ENCODE measurements at regions not wholly inside any gene's neighbourhood (a gene's known extent, or its start where the extent isn't known, plus 50 kb on each side); places are given as distances from the start of the nearest gene placed in this dataset.

DNA sequence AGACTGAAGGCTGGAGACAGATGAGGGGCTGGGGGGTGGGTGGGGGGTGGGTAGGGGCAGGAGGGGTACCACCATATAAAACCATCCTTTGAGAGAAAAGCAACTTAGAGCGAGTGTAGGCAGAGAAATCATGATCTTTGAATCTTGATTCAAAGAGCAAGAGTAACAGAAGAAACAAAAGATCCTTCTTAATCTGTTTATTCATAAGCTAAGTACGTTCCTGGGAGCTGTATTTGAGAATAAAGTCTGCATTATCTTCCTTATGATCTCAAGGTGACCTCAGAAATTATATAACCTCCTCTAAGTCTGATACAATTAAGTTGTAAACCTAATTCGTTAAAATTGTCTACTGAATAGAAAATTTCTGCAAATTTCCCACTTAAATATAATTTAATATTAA is 558.8 kb downstream of the NR2F1-AS1 start:
- TF ChIP-seq, protein P1, sequence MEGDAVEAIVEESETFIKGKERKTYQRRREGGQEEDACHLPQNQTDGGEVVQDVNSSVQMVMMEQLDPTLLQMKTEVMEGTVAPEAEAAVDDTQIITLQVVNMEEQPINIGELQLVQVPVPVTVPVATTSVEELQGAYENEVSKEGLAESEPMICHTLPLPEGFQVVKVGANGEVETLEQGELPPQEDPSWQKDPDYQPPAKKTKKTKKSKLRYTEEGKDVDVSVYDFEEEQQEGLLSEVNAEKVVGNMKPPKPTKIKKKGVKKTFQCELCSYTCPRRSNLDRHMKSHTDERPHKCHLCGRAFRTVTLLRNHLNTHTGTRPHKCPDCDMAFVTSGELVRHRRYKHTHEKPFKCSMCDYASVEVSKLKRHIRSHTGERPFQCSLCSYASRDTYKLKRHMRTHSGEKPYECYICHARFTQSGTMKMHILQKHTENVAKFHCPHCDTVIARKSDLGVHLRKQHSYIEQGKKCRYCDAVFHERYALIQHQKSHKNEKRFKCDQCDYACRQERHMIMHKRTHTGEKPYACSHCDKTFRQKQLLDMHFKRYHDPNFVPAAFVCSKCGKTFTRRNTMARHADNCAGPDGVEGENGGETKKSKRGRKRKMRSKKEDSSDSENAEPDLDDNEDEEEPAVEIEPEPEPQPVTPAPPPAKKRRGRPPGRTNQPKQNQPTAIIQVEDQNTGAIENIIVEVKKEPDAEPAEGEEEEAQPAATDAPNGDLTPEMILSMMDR (IDR thresholded peaks at IDR 0.05): no peak
- no peak for DNase-seq
- H3K4me3 ChIP-seq (ENCODE audit: low read length): no peak overlapping the region
- no CpG with 5 or more reads among the region's 3 CpGs for WGBS (ENCODE audit: insufficient coverage)
- no peaks in the 10 kb centered on the region for H3K4me1 Mint-ChIP-seq
- H3K27me3 Mint-ChIP-seq (ENCODE audit: low read depth in 2 of 2): no peaks in the 10 kb centered on the region
- no peak overlapping the region for H3K27ac Mint-ChIP-seq
- H3K27ac ChIP-seq (ENCODE audit: low read length): no peak overlapping the region
- H3K9me3 Mint-ChIP-seq: peaks cover 13 to 14% of the 10 kb centered on the region in 2 donors
- H3K36me3 Mint-ChIP-seq: no peaks in the 10 kb centered on the region
- H3K36me3 ChIP-seq (ENCODE audit: control insufficient read depth, insufficient read depth, low read length): no peaks in the 10 kb centered on the region
- H3K4me1 ChIP-seq (ENCODE audit: control insufficient read depth, insufficient read depth, low read length): no peaks in the 10 kb centered on the region
- no peaks in the 10 kb centered on the region for H3K27me3 ChIP-seq (ENCODE audit: control insufficient read depth, insufficient read depth, low read length)
- intact Hi-C loops (cut with micrococcal nuclease): no loop called here
- no peak overlapping the region for H3K4me3 Mint-ChIP-seq
- no peaks in the 10 kb centered on the region for H3K9me3 ChIP-seq (ENCODE audit: control insufficient read depth, insufficient read depth, low read length)
- no peak for ATAC-seq

- Histone ChIP-seq H3K27ac (ENCODE audit: low read length) (no peak overlapping the region), H3K27me3 (ENCODE audit: control insufficient read depth, insufficient read depth, low read length) (no peaks in the 10 kb centered on the region), H3K4me3 (ENCODE audit: low read length) (no peak overlapping the region), H3K9me3 (ENCODE audit: control insufficient read depth, insufficient read depth, low read length) (no peaks in the 10 kb centered on the region), H3K4me1 (ENCODE audit: control insufficient read depth, insufficient read depth, low read length) (no peaks in the 10 kb centered on the region), H3K36me3 (ENCODE audit: control insufficient read depth, insufficient read depth, low read length) (no peaks in the 10 kb centered on the region)
- intact Hi-C loops (cut with micrococcal nuclease): no loop called here
- Mint-ChIP-seq H3K4me3 (no peak overlapping the region), H3K4me1 (no peaks in the 10 kb centered on the region), H3K36me3 (no peaks in the 10 kb centered on the region), H3K27me3 (ENCODE audit: low read depth in 2 of 2) (no peaks in the 10 kb centered on the region), H3K27ac (no peak overlapping the region), H3K9me3 (peaks cover 13 to 15% of the 10 kb centered on the region in 2 donors)
- ATAC-seq (no peak), DNase-seq (no peak)
- TF ChIP-seq, protein P1 (IDR thresholded peaks at IDR 0.05): no peak
- 67% methylated on average over 2 of the region's 2 CpGs for WGBS (ENCODE audit: insufficient coverage)
These were observed 561.1 kb downstream of the NR2F1-AS1 start for GRCh38 chr5:93019896-93020295.

DNA sequence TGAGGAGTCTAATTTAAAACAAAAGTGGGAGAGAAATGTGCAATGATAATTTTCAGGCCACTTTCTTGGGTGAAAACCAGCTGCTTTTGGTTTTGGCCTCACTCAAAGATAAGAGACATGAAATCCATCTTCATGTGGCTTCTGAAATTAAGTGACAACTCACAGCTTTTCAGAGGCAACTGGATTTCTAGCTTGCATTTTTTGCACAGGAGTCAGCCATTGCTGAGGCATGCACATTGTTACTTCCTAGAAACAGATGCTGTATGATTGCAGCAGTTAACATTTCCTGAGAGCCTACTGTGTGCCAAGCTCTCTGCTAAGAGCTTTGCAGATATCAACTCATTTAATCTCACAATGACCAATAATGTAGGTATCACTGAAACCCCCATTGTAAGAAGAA is 562.6 kb downstream of the NR2F1-AS1 start:
- intact Hi-C loops (cut with micrococcal nuclease): no loop called here
- no peak overlapping the region for H3K4me3 Mint-ChIP-seq

GRCh38 chr5:93017849-93018248 is 563.2 kb downstream of the NR2F1-AS1 start:
- Histone ChIP-seq H3K9me3 (ENCODE audit: control insufficient read depth, insufficient read depth, low read length) (no peaks in the 10 kb centered on the region), H3K36me3 (ENCODE audit: control insufficient read depth, insufficient read depth, low read length) (no peaks in the 10 kb centered on the region), H3K27ac (ENCODE audit: low read length) (no peak overlapping the region), H3K27me3 (ENCODE audit: control insufficient read depth, insufficient read depth, low read length) (no peaks in the 10 kb centered on the region), H3K4me3 (ENCODE audit: low read length) (no peak overlapping the region), H3K4me1 (ENCODE audit: control insufficient read depth, insufficient read depth, low read length) (no peaks in the 10 kb centered on the region)
- H3K4me1 Mint-ChIP-seq: no peaks in the 10 kb centered on the region
- peaks cover 2 to 18% of the 10 kb centered on the region in 2 donors for H3K9me3 Mint-ChIP-seq
- WGBS (ENCODE audit: insufficient coverage): 94% methylated on average over 2 of the region's 2 CpGs
- DNase-seq (no peak), ATAC-seq (no peak)
- H3K27me3 Mint-ChIP-seq (ENCODE audit: low read depth in 2 of 2): no peaks in the 10 kb centered on the region
- TF ChIP-seq, protein P1 (IDR thresholded peaks at IDR 0.05): no peak
- no peak overlapping the region for H3K4me3 Mint-ChIP-seq
- intact Hi-C loops (cut with micrococcal nuclease): no loop called here
- H3K27ac Mint-ChIP-seq: no peak overlapping the region
- H3K36me3 Mint-ChIP-seq: no peaks in the 10 kb centered on the region

More for the DNA sequence above, 562.6 kb downstream of the NR2F1-AS1 start:
- TF ChIP-seq, protein P1 (IDR thresholded peaks at IDR 0.05): no peak
- no peak for ATAC-seq
- Histone ChIP-seq H3K4me1 (ENCODE audit: control insufficient read depth, insufficient read depth, low read length) (no peaks in the 10 kb centered on the region), H3K27me3 (ENCODE audit: control insufficient read depth, insufficient read depth, low read length) (no peaks in the 10 kb centered on the region), H3K4me3 (ENCODE audit: low read length) (no peak overlapping the region), H3K36me3 (ENCODE audit: control insufficient read depth, insufficient read depth, low read length) (no peaks in the 10 kb centered on the region), H3K27ac (ENCODE audit: low read length) (no peak overlapping the region), H3K9me3 (ENCODE audit: control insufficient read depth, insufficient read depth, low read length) (no peaks in the 10 kb centered on the region)
- no peak overlapping the region for H3K27ac Mint-ChIP-seq
- no peaks in the 10 kb centered on the region for H3K4me1 Mint-ChIP-seq
- H3K9me3 Mint-ChIP-seq: peaks cover 6 to 21% of the 10 kb centered on the region in 2 donors
- no peaks in the 10 kb centered on the region for H3K27me3 Mint-ChIP-seq (ENCODE audit: low read depth in 2 of 2)
- H3K36me3 Mint-ChIP-seq: no peaks in the 10 kb centered on the region
- DNase-seq: no peak
